ENCODE measurements at regions not wholly inside any gene's neighbourhood (a gene's known extent, or its start where the extent isn't known, plus 50 kb on each side); places are given as distances from the start of the nearest gene placed in this dataset.

DNA sequence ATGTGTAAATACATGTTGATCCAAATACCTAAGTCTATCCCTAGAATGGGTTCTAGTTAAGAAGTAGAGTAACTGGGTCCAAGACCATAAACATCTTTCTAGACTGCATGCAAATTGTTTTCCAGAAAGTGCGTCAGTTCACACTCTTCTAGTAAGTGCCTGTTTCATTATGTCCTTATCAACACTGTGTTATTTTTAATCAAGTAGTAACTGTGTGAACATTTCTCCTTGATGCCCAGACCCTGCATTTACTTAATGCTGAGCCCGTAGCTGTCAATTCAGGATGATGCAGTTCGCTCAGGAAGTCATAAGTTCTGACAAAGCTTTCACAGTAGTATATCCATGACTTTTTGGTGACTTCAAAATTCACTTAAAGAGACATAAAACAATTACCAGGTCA, 374.8 kb downstream of the OTUD1 start:
- no peaks in the 10 kb centered on the region for H3K27me3 ChIP-seq (ENCODE audit: insufficient read depth, low read depth, low read length)
- no peak overlapping the region for H3K4me3 ChIP-seq (ENCODE audit: low read length)
- no peaks in the 10 kb centered on the region for H3K9me3 ChIP-seq (ENCODE audit: low read length)
- no peak overlapping the region for H3K4me2 ChIP-seq (ENCODE audit: low read length)
- H3K9me2 ChIP-seq (ENCODE audit: insufficient read depth, low read length), result no peaks in the 10 kb centered on the region
- TF ChIP-seq, protein P1, sequence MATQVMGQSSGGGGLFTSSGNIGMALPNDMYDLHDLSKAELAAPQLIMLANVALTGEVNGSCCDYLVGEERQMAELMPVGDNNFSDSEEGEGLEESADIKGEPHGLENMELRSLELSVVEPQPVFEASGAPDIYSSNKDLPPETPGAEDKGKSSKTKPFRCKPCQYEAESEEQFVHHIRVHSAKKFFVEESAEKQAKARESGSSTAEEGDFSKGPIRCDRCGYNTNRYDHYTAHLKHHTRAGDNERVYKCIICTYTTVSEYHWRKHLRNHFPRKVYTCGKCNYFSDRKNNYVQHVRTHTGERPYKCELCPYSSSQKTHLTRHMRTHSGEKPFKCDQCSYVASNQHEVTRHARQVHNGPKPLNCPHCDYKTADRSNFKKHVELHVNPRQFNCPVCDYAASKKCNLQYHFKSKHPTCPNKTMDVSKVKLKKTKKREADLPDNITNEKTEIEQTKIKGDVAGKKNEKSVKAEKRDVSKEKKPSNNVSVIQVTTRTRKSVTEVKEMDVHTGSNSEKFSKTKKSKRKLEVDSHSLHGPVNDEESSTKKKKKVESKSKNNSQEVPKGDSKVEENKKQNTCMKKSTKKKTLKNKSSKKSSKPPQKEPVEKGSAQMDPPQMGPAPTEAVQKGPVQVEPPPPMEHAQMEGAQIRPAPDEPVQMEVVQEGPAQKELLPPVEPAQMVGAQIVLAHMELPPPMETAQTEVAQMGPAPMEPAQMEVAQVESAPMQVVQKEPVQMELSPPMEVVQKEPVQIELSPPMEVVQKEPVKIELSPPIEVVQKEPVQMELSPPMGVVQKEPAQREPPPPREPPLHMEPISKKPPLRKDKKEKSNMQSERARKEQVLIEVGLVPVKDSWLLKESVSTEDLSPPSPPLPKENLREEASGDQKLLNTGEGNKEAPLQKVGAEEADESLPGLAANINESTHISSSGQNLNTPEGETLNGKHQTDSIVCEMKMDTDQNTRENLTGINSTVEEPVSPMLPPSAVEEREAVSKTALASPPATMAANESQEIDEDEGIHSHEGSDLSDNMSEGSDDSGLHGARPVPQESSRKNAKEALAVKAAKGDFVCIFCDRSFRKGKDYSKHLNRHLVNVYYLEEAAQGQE (IDR thresholded peaks at IDR 0.05; ENCODE audit: borderline replicate concordance), result no peak
- no peak for TF ChIP-seq SMC3 (conservative IDR thresholded peaks at IDR 0.05; ENCODE audit: poor library complexity)
- TF ChIP-seq EZH2 (IDR thresholded peaks at IDR 0.05; ENCODE audit: borderline replicate concordance, insufficient read depth, low read length, poor library complexity, severe bottlenecking), result no peak
- TF ChIP-seq EP300 (conservative IDR thresholded peaks at IDR 0.05; ENCODE audit: poor library complexity, severe bottlenecking), result no peak
- TF ChIP-seq, protein P2, sequence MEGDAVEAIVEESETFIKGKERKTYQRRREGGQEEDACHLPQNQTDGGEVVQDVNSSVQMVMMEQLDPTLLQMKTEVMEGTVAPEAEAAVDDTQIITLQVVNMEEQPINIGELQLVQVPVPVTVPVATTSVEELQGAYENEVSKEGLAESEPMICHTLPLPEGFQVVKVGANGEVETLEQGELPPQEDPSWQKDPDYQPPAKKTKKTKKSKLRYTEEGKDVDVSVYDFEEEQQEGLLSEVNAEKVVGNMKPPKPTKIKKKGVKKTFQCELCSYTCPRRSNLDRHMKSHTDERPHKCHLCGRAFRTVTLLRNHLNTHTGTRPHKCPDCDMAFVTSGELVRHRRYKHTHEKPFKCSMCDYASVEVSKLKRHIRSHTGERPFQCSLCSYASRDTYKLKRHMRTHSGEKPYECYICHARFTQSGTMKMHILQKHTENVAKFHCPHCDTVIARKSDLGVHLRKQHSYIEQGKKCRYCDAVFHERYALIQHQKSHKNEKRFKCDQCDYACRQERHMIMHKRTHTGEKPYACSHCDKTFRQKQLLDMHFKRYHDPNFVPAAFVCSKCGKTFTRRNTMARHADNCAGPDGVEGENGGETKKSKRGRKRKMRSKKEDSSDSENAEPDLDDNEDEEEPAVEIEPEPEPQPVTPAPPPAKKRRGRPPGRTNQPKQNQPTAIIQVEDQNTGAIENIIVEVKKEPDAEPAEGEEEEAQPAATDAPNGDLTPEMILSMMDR (IDR thresholded peaks at IDR 0.05; ENCODE audit: poor library complexity, severe bottlenecking), result no peak
- TF ChIP-seq TAF1 (IDR thresholded peaks at IDR 0.05; ENCODE audit: low read depth), result no peak
- TF ChIP-seq MXI1 (conservative IDR thresholded peaks at IDR 0.05; ENCODE audit: poor library complexity, severe bottlenecking), result no peak
- no peak for TF ChIP-seq RAD21 (conservative IDR thresholded peaks at IDR 0.05)
- no peak for TF ChIP-seq POLR2AphosphoS5 (IDR thresholded peaks at IDR 0.05)
- no peak overlapping the region for H3K9ac ChIP-seq (ENCODE audit: low read length)
- H3K79me2 ChIP-seq (replicated peaks; ENCODE audit: insufficient read depth, low read length), result no peaks in the 10 kb centered on the region
- no peak overlapping the region for H2AFZ ChIP-seq (ENCODE audit: low read depth, low read length)
- H3K36me3 ChIP-seq (ENCODE audit: insufficient read depth, low read length), result no peaks in the 10 kb centered on the region
- no peaks in the 10 kb centered on the region for H3F3A ChIP-seq (ENCODE audit: insufficient read depth, low read length, poor library complexity, severe bottlenecking)
- H4K20me1 ChIP-seq (ENCODE audit: insufficient read depth), result no peaks in the 10 kb centered on the region
- H3K27ac ChIP-seq (ENCODE audit: low read length), result no peak overlapping the region

- Histone ChIP-seq H3F3A (ENCODE audit: insufficient read depth, low read length, poor library complexity, severe bottlenecking) (no peaks in the 10 kb centered on the region), H2AFZ (ENCODE audit: low read depth, low read length) (no peak overlapping the region), H3K9me2 (ENCODE audit: insufficient read depth, low read length) (no peaks in the 10 kb centered on the region), H3K36me3 (ENCODE audit: insufficient read depth, low read length) (no peaks in the 10 kb centered on the region), H3K4me3 (ENCODE audit: low read length) (no peak overlapping the region), H3K27me3 (ENCODE audit: insufficient read depth, low read depth, low read length) (no peaks in the 10 kb centered on the region), H3K4me2 (ENCODE audit: low read length) (no peak overlapping the region), H3K79me2 (replicated peaks; ENCODE audit: insufficient read depth, low read length) (no peaks in the 10 kb centered on the region), H3K27ac (ENCODE audit: low read length) (peak overlapping the region; percentile 12), H4K20me1 (ENCODE audit: insufficient read depth) (no peaks in the 10 kb centered on the region), H3K9me3 (ENCODE audit: low read length) (no peaks in the 10 kb centered on the region), H3K9ac (ENCODE audit: low read length) (no peak overlapping the region)
- no peak for TF ChIP-seq TAF1 (IDR thresholded peaks at IDR 0.05; ENCODE audit: low read depth)
These were observed 379.6 kb downstream of the OTUD1 start for GRCh38 chr10:23818484-23818883.

DNA sequence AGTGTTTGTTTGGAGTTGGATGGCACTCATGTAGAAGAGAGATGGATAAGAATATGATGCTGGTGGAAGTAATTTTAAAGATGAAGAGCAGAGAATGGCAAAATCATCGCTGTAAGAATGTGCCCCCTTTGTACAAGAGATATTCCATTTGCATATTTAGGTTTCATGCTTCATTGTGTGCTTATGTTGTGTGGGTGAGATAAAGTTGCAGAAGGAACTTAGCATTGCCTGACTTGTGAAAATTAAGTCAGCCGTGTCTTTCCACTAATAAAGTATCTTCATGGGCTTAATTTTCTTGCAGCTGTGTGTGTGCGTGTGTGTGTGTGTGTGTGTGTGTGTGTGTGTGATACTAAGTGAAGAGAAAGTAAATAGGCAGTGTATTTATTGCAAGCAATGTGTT, 381.9 kb downstream of the OTUD1 start:
- Histone ChIP-seq H3K27ac (ENCODE audit: low read length) (no peak overlapping the region), H3K4me2 (ENCODE audit: low read length) (no peak overlapping the region), H3K9me2 (ENCODE audit: insufficient read depth, low read length) (no peaks in the 10 kb centered on the region), H3K27me3 (ENCODE audit: insufficient read depth, low read depth, low read length) (no peaks in the 10 kb centered on the region), H2AFZ (ENCODE audit: low read depth, low read length) (no peak overlapping the region), H3K9me3 (ENCODE audit: low read length) (no peaks in the 10 kb centered on the region), H3K4me3 (ENCODE audit: low read length) (no peak overlapping the region), H3K79me2 (replicated peaks; ENCODE audit: insufficient read depth, low read length) (no peaks in the 10 kb centered on the region), H3K9ac (ENCODE audit: low read length) (no peak overlapping the region), H4K20me1 (ENCODE audit: insufficient read depth) (no peaks in the 10 kb centered on the region), H3K36me3 (ENCODE audit: insufficient read depth, low read length) (no peaks in the 10 kb centered on the region), H3F3A (ENCODE audit: insufficient read depth, low read length, poor library complexity, severe bottlenecking) (no peaks in the 10 kb centered on the region)
- no peak for TF ChIP-seq EP300 (conservative IDR thresholded peaks at IDR 0.05; ENCODE audit: poor library complexity, severe bottlenecking)
- no peak for TF ChIP-seq EZH2 (IDR thresholded peaks at IDR 0.05; ENCODE audit: borderline replicate concordance, insufficient read depth, low read length, poor library complexity, severe bottlenecking)
- no peak for TF ChIP-seq RAD21 (conservative IDR thresholded peaks at IDR 0.05)
- TF ChIP-seq MXI1 (conservative IDR thresholded peaks at IDR 0.05; ENCODE audit: poor library complexity, severe bottlenecking), result no peak
- TF ChIP-seq, protein P1 (IDR thresholded peaks at IDR 0.05; ENCODE audit: borderline replicate concordance), result no peak
- TF ChIP-seq TAF1 (IDR thresholded peaks at IDR 0.05; ENCODE audit: low read depth), result no peak
- no peak for TF ChIP-seq POLR2AphosphoS5 (IDR thresholded peaks at IDR 0.05)
- TF ChIP-seq, protein P2 (IDR thresholded peaks at IDR 0.05; ENCODE audit: poor library complexity, severe bottlenecking), result no peak
- TF ChIP-seq SMC3 (conservative IDR thresholded peaks at IDR 0.05; ENCODE audit: poor library complexity), result no peak

Data from neural cell (in vitro differentiated cells).